AG08396 (cell line): ENCODE measurements at regions not wholly inside any gene's neighbourhood (a gene's known extent, or its start where the extent isn't known, plus 50 kb on each side); places are given as distances from the start of the nearest gene placed in this dataset.
"Not testable (repeated sequence)": the region's sequence is repeated elsewhere in the genome, so short reads cannot be mapped to it uniquely, and the experiment has no call there.

Source experiments
- DNase-seq: peaks from one replicate; pipeline ENCODE4 v3.0.0; 2012; ENCODE audit warnings: low spot score, mixed read lengths

GRCh38 chr13:80810294-80810693 is 469.4 kb upstream of the SPRY2 start:
- not testable (repeated sequence) for DNase-seq

GRCh38 chr13:80802946-80803345 is 462.0 kb upstream of the SPRY2 start:
- no peak for DNase-seq

GRCh38 chr13:80798576-80799133 is 457.7 kb upstream of the SPRY2 start:
- DNase-seq: no peak

GRCh38 chr13:80787604-80788003 is 446.7 kb upstream of the SPRY2 start:
- no peak for DNase-seq

- DNase-seq: no peak
Observed at GRCh38 chr13:80783926-80784565, 443.1 kb upstream of the SPRY2 start.

GRCh38 chr13:80782441-80782840 is 441.5 kb upstream of the SPRY2 start:
- no peak for DNase-seq

- DNase-seq: no peak
Observed at GRCh38 chr13:80778297-80778696, 437.4 kb upstream of the SPRY2 start.

GRCh38 chr13:80757694-80758093 is 416.8 kb upstream of the SPRY2 start:
- DNase-seq: no peak

GRCh38 chr13:80755910-80756309 is 415.0 kb upstream of the SPRY2 start:
- no peak for DNase-seq

GRCh38 chr13:80754441-80754840 is 413.5 kb upstream of the SPRY2 start:
- no peak for DNase-seq

- DNase-seq: no peak
Observed at GRCh38 chr13:80753866-80754265, 412.9 kb upstream of the SPRY2 start.

GRCh38 chr13:80751854-80752253 is 410.9 kb upstream of the SPRY2 start:
- no peak for DNase-seq

- DNase-seq: no peak
Observed at GRCh38 chr13:80744147-80744914, 403.4 kb upstream of the SPRY2 start.

- no peak for DNase-seq
Observed at GRCh38 chr13:80742033-80742432, 401.1 kb upstream of the SPRY2 start.

GRCh38 chr13:80740071-80740470 is 399.1 kb upstream of the SPRY2 start:
- DNase-seq: no peak

GRCh38 chr13:80737513-80737912 is 396.6 kb upstream of the SPRY2 start:
- DNase-seq: no peak

GRCh38 chr13:80727321-80727975 is 386.5 kb upstream of the SPRY2 start:
- DNase-seq: no peak

- no peak for DNase-seq
Observed at GRCh38 chr13:80726868-80727267, 385.9 kb upstream of the SPRY2 start.

GRCh38 chr13:80721689-80722088 is 380.8 kb upstream of the SPRY2 start:
- DNase-seq: no peak

- DNase-seq: no peak
Observed at GRCh38 chr13:80718970-80719369, 378.0 kb upstream of the SPRY2 start.

- DNase-seq: no peak
Observed at GRCh38 chr13:80717776-80718175, 376.9 kb upstream of the SPRY2 start.

- no peak for DNase-seq
Observed at GRCh38 chr13:80716610-80717081, 375.7 kb upstream of the SPRY2 start.

GRCh38 chr13:80712026-80712425 is 371.1 kb upstream of the SPRY2 start:
- DNase-seq: no peak
